Heart left ventricle (tissue), 16 donors: ENCODE measurements at regions not wholly inside any gene's neighbourhood (a gene's known extent, or its start where the extent isn't known, plus 50 kb on each side); places are given as distances from the start of the nearest gene placed in this dataset.
A peak's percentile ranks its signal among the peaks of the same experiment; 100 is the strongest.
"Not testable (repeated sequence)": the region's sequence is repeated elsewhere in the genome, so short reads cannot be mapped to it uniquely, and the experiment has no call there.

Experiments
- ATAC-seq, 4 donors: fragments of 200-7000 bp; cut with Tn5 transposase; one replicate each; pipeline ENCODE4 v1.9.1; 2020 to 2022; ENCODE audit warnings: moderate library complexity in 4 of 4, mild to moderate bottlenecking in 3 of 4, moderate number of reproducible peaks in 1 of 4
- DNase-seq, 5 donors: peaks; one replicate each; pipeline ENCODE4 v3.0.0-alpha.2; 2020
- H3K27ac ChIP-seq, 12 donors: fragments of 200-600 bp; sonication (generic) in 4 of 12; one replicate each; pipeline versions ENCODE4 v1.5.0 to v1.8.0; 2016 to 2022; ENCODE audit warnings: mild to moderate bottlenecking in 2 of 12
- H3K27me3 ChIP-seq, 9 donors: fragments of 200-600 bp; sonication (generic) in 2 of 9; one replicate each; pipeline versions ENCODE4 v1.5.1 to v1.8.0; 2016 to 2022; ENCODE audit warnings: mild to moderate bottlenecking in 3 of 9
- H3K36me3 ChIP-seq, 9 donors: fragments of 200-600 bp; sonication (generic) in 2 of 9; one replicate each; pipeline versions ENCODE4 v1.5.0 to v1.8.0; 2018 to 2022; ENCODE audit warnings: mild to moderate bottlenecking in 2 of 9
- H3K4me1 ChIP-seq, 12 donors: fragments of 200-600 bp; sonication (generic) in 4 of 12; one replicate each; pipeline versions ENCODE4 v1.5.0 to v1.8.0; 2016 to 2022; ENCODE audit warnings: mild to moderate bottlenecking in 3 of 12
- H3K4me3 ChIP-seq, 12 donors: fragments of 200-600 bp; sonication (generic) in 4 of 12; one replicate each; pipeline versions ENCODE4 v1.5.0 to v1.8.0; 2017 to 2022; ENCODE audit warnings: mild to moderate bottlenecking in 9 of 12, moderate library complexity in 4 of 12
- H3K9me3 ChIP-seq, 12 donors: fragments of 200-600 bp; sonication (generic) in 4 of 12; one replicate each; pipeline versions ENCODE4 v1.5.0 to v1.8.0; 2016 to 2022; ENCODE audit warnings: mild to moderate bottlenecking in 1 of 12
- CTCF ChIP-seq, 12 donors: fragments of 200-600 bp; sonication (generic) in 4 of 12; IDR thresholded peaks; one replicate each; pipeline versions ENCODE4 v1.5.0 to v1.8.0; 2018 to 2022; ENCODE audit warnings: antibody characterized with exemption in 12 of 12, mild to moderate bottlenecking in 5 of 12
- POLR2A ChIP-seq, 2 donors: fragments of 450-650 bp; IDR thresholded peaks; one replicate each; pipeline ENCODE4 v1.6.1; 2017; ENCODE audit warnings: antibody characterized with exemption in 2 of 2, mild to moderate bottlenecking in 2 of 2, moderate library complexity in 2 of 2
- WGBS, 4 donors: extraction: QIAGEN DNeasy Blood & Tissue Kit in 2 of 4; methylation state at CpG; one replicate each; pipeline versions ENCODE4 v1.1.5 to v1.1.7; 2013 to 2018; 5-methylcytosine and 5-hydroxymethylcytosine counted together
- intact Hi-C, 10 donors: fragments of 100-400 bp; cut with DNase I; formaldehyde crosslinking; loops; one replicate each; pipeline versions ENCODE4 v1.11.1 to v1.14.2; 2022
- donor health status: ischemic (EF 13 %, LVEDD 7.1; RV severe dilation, severe dysfunction).
- donor health status: healthy with polysubstance abuse.
- donor health status: DM: no; HTN: yes; CAD: no.
- donor health status: DM: no; HTN: no; CAD: no.
- donor health status: ischemic (EF 25% LVEDD 6.9; RV normal size, moderate dysfunction).
- donor health status: ischemic (EF 25% LVEDD 5.7; RV mildly dilated, moderate dysfunction).
- donor health status: healthy.
- donor health status: DM: yes; HTN: yes; CAD: no.
- donor health status: ischemic (EF 35%, LVEDD 5.7; RV mildly dilated, moderate dysfunction).
- donor health status: nonischemic (EF 11% LVEDD 7.7; RV severe dilation, severe dysfunction).
- donor health status: DM: yes; HTN: yes; CAD: no.
- donor health status: PGD.
- donor health status: ischemic (EF 29% LVEDD 5.4; RV normal size, mild dysfunction).
- donor health status: nonischemic (EF 23%, LVEDD 6.1; RV moderate dilation, normal function).

GRCh38 chr15:66635817-66636216 is 66.2 kb upstream of the SMAD6 start:
- Histone ChIP-seq H3K36me3 (no peaks in the 10 kb centered on the region), H3K4me1 (peaks cover 0 to 14% (median 4%) of the 10 kb centered on the region in 12 donors), H3K27ac (no peak overlapping the region), H3K27me3 (no peaks in the 10 kb centered on the region), H3K4me3 (no peak overlapping the region), H3K9me3 (no peaks in the 10 kb centered on the region)
- intact Hi-C loops = no loop called here
- no peak for DNase-seq
- TF ChIP-seq CTCF (IDR thresholded peaks at IDR 0.05) (no peak), POLR2A (IDR thresholded peaks at IDR 0.05) (no peak)
- ATAC-seq = no peak
- WGBS, 4 donors = 93 to 96% (median 95%) methylated on average over 4 of the region's 4 CpGs

GRCh38 chr15:66637044-66637443 is 65.0 kb upstream of the SMAD6 start:
- WGBS, 4 donors = 87 to 98% (median 96%) methylated on average over 8 to 9 of the region's 9 CpGs
- H3K27me3 ChIP-seq, H3K4me3 ChIP-seq, H3K9me3 ChIP-seq, H3K4me1 ChIP-seq, intact Hi-C loops, H3K27ac ChIP-seq, ATAC-seq, DNase-seq, H3K36me3 ChIP-seq: not testable (repeated sequence)

GRCh38 chr15:66638377-66638776 is 63.7 kb upstream of the SMAD6 start:
- Histone ChIP-seq H3K27me3 (no peaks in the 10 kb centered on the region), H3K4me3 (no peak overlapping the region), H3K4me1 (peaks cover 0 to 15% (median 9%) of the 10 kb centered on the region in 12 donors), H3K36me3 (no peaks in the 10 kb centered on the region), H3K27ac (no peak overlapping the region), H3K9me3 (no peaks in the 10 kb centered on the region)
- TF ChIP-seq CTCF (IDR thresholded peaks at IDR 0.05) (no peak), POLR2A (IDR thresholded peaks at IDR 0.05) (no peak)
- no peak for ATAC-seq
- intact Hi-C loops = no loop called here
- WGBS, 4 donors = 81 to 93% (median 85%) methylated on average over 6 of the region's 6 CpGs
- no peak for DNase-seq

GRCh38 chr15:66641485-66642315 is 60.3 kb upstream of the SMAD6 start:
- no peaks in the 10 kb centered on the region for H3K9me3 ChIP-seq
- H3K36me3 ChIP-seq = no peaks in the 10 kb centered on the region
- TF ChIP-seq CTCF (IDR thresholded peaks at IDR 0.05) = no peak
- no peak for TF ChIP-seq POLR2A (IDR thresholded peaks at IDR 0.05)
- intact Hi-C loops = no loop called here
- peak overlapping the region in 2 of 12 donors; percentile 17 to 85 for H3K27ac ChIP-seq
- 97 to 98% (median 97%) methylated on average over 5 of the region's 5 CpGs for WGBS, 4 donors
- DNase-seq = no peak
- H3K4me3 ChIP-seq = no peak overlapping the region
- no peaks in the 10 kb centered on the region for H3K27me3 ChIP-seq
- H3K4me1 ChIP-seq = peaks cover 0 to 40% (median 20%) of the 10 kb centered on the region in 12 donors
- no peak for ATAC-seq
